GM21447 (cell line): ENCODE measurements at regions not wholly inside any gene's neighbourhood (a gene's known extent, or its start where the extent isn't known, plus 50 kb on each side); places are given as distances from the start of the nearest gene placed in this dataset.
A peak's percentile ranks its signal among the peaks of the same experiment; 100 is the strongest.
"Not testable (repeated sequence)": the region's sequence is repeated elsewhere in the genome, so short reads cannot be mapped to it uniquely, and the experiment has no call there.

Source experiments
- ATAC-seq: cut with Tn5 transposase; IDR thresholded peaks from one replicate; pipeline ENCODE4 v1.9.1; 2021; ENCODE audit not compliant: unreplicated experiment

DNA sequence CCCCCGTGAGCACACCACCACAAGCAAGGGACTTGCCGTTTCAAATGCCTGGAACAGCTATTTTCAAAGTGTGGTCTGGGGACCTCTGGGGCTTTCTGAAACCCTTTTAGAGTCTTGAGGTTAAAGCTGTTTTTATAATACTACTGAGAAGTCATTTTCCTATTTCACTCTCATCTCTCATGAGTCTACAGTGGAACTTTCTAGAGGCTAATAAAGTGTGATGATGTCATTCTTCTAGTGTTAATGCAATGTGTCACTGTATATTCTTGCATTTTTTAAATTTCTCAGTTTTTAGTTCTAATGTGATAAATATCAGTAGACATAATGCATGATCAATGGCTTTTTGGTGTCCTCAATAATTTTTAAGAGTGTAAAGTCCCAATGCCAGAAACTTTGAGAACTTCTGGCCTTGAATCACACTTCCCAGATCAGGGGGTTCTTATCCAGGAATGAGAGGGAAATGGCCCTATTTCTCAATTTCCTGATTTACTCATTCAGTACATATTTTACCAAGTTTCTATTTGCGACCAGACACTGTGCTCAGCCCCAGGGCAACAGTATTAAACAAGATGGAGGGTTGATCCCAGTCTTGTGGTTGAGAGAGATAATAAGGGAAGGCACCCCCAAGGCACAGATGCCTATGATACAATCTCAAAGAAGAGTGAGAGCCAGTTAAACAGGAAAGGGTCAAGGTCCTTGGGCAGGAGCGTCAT is 444.0 kb downstream of the HS3ST3B1 start:
- ATAC-seq: no peak

DNA sequence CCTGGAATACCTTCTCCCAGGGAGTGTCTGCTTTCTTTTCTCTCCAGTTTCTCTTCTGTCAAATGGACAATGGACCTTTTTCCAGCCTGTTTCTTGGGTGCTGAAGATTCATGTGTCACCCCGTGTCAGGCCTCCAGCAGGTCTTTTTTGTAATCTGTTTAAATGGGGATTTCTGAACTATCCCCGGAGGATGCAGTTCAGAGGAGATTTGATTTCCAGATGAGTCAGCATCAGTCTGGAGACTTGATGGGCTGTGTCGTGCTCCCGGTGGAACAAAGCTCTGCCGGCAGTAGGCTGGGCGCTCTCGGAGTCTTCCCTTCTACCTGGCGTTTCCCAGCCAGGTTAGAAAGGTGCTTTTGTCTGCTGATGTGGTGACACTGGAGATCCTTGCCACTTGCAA is 440.6 kb downstream of the HS3ST3B1 start:
- no peak for ATAC-seq

DNA sequence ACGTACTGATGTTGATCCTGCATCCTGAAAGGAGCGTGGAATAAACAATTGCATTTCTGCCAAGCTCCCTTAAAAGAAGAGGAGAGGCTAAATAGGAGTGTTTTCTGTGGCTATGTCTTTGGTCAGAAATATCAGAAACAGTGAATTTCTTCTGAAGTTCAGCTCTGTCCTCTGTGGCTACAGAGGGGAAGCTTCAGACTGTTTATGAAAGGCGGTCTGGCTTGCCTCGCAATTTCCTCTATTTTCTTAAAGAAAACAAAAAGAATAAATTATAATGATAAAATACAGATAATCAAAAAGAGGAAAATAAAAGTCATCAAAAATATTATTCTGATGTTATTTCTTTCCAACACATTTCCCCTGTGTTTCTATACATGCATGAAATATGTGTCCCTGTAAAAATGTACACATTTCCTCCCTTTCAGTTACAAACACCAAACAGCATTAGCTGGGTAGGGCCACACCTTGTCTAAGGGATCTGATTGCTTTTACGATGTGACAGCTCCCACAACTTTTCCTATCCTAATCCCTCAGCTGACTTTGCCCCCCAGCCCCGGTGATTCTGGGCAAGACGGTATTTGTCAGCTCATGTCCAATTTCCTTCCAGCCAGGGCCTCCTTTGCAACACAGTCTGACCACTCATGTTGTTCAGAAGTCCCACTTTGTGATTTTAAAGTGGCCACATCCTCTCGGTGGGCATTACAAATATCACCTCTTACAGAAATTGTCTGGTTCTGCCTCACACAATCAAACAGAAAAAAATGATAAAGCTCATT is 439.0 kb downstream of the HS3ST3B1 start:
- ATAC-seq: no peak

DNA sequence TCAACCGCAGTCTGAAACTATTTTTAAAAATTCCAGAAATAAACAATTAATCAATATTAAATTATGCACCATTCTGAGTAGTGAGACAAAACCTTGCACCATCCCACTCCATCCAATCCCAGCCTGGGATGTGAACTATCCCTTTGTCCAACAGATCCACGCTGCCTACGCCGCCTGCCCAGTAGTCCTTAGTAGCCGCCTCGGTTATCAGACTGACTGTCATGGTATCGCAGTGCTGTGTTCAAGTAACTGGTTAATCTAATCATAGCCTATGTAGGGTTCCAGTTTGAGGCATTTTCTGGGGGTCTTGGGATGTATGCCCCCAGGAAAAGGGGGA is 437.7 kb downstream of the HS3ST3B1 start:
- ATAC-seq: no peak

DNA sequence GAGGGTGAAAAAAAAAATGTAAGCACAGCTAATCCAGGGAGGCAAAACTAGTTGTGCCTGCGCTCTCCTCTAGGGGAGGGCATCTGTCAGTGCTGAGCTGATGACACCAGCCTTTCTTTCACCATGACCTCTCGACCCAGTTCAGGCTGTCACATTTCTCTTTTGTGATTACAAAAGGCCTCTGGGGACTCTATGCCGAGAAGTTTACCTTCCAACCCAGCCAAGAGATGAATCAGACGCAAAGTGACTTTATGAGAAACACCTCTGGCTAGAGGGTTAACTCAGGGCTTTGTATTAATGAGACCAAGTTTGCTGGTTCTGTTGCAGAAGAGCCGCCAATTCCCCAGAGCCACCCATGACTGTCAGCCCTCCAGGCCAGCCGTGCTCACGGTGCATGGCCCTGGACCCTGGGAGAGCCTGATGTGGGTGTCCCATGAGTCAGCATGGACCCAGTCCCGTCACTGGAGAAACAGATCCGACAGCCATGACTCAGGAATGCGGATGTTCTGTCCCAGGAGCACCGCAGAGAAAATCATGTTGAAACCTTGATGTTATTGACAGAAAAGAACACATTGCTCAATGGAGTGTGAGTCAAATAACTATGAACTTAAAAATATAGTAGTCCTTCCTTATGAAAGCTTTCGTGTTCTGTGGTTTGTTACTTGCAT is 437.2 kb downstream of the HS3ST3B1 start:
- peak; percentile 89 for ATAC-seq

DNA sequence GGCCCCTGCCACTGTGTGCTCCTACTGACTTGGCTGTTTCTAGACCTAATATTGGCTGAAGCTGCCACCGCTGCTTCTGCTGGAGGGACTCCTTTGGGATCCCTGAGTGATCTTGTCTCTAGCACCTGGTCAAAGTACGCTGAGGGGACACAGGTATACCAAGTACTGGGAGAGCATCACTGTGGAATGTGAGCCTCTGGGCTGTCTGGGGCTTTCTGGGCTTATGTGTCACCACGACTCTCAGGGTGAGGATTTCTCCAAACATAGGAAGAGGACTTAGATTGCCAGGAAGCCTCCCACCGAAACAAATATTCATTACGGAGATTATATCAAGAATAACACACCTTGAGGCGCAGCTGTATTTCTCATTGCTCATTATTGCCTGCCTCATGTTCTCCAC is 435.8 kb downstream of the HS3ST3B1 start:
- ATAC-seq: no peak

DNA sequence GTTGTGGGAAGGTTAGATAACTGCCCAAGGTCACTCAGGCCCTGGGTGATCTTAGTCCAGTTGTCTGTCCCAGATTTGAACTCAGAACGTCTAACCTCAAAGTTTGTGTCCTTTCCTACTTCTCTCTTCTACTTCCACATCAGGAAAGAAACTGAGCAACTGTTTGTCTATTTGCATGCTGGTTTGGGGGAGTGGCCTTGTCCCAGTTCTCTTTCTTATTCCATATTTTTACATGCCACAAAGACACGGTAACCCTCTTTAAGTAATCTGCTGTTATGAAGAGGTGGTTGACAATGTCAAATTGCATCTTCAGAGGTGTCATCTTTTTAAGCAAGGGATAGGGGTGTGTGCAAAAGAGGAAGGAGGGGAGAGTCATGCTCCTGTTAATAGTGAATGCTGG is 432.5 kb downstream of the HS3ST3B1 start:
- ATAC-seq: no peak

DNA sequence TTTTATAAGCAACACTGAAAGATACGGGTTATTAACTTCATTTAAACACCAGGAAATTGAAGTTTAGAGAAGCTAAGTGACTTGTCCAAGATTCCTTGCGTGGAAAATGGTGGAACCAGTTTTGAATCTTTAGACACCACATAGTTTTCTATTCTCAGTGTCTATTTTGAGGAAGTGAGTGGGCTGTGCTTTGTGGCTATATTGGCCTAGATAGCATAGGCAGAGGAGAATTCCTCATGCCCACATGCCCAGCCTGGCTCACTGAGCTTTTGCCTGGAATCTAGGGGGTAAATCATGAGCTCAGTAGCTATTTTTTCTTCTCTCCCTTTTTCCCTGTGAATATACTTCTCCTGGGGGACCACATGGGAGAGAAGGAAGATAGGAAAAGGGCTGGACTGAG is 431.3 kb downstream of the HS3ST3B1 start:
- no peak for ATAC-seq

DNA sequence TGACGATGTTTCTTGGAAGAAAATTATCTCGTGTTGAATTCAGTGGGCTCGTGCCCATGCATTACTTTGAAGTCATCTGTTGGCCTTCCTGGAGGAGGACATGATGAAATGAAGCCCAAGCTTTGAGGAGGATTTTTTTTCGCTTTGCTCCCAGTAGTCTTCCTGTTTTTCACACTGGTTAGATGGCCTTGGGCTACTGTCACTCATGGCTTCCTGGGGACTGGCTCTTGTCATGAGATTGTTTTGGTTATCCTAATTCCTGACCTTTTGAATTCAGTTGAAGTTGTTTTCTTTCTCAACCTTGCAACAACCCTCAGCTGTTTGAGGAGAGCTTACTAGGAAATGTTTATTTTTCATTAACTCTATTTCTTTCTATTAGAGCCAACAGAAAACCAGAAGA is 430.7 kb downstream of the HS3ST3B1 start:
- no peak for ATAC-seq

DNA sequence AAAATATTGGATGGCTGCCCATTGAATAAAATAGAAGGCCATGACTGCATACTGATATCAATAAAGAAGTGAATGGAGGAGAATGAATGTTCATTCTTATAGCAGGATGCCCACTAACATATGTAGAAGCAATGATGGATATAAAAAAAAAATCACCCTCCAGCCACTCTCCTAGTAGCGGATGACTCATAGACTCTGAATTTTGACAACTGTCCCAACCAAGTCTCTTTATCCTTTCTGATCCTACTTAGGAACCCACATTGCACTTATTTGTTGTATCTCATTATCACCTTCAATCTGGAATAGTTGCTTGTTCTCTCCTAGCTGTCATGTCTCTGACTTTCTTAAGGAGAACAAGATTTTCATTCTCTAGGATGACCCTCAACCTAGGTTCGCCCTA is 429.9 kb downstream of the HS3ST3B1 start:
- no peak for ATAC-seq

DNA sequence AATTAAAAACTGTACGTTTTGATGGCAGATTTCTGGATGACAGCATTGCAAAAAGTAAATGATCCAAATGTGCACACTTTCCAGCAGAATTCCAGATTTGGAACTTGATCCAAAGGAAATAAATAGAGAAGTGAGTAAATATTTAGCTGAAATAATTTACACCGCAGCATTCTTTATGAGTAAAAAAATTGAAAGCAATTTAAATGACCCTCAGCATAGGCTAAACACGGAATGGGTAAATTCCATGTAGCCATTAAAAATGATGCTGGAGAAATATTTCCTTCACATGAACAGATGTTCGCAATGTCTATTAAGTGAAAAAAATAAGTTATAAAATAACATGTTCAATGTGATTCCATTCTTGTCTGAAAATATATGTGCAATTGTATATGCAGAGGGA is 424.8 kb downstream of the HS3ST3B1 start:
- no peak for ATAC-seq

DNA sequence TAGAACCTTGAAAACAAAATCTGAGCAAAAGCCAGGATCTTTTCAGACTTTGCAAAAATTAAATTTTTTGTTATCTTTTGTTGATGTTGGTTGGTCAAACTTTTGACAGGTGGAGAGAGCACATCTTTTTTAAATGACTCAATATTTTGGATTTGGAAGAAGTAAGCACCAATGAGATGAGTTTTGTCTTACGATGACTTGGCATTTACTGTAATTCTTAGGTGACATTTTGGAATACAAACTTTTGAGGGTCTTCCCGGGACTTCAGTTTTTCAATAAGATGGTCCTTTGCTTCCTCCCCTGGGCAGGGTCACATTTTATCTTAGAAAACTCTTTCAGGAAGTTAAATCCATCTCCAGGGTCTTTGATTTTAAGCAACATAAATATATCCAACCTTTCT is 423.9 kb downstream of the HS3ST3B1 start:
- ATAC-seq: no peak

DNA sequence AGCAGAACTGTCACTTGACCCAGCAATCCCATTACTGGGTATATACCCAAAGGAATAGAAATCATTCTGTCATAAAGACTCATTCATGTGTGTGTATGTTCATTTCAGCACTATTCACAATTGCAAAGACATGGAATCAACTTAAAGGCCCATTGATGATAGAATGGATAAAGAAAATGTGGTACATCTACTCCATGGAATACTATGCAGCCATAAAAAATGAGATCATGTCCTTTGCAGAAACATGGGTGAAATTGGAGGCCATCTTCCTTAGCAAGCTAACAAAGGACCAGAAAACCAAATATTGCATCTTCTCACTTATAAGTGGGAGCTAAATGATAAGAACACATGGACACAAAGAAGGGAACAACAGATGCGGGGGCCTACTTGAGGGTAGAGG is 422.5 kb downstream of the HS3ST3B1 start:
- ATAC-seq: not testable (repeated sequence)

DNA sequence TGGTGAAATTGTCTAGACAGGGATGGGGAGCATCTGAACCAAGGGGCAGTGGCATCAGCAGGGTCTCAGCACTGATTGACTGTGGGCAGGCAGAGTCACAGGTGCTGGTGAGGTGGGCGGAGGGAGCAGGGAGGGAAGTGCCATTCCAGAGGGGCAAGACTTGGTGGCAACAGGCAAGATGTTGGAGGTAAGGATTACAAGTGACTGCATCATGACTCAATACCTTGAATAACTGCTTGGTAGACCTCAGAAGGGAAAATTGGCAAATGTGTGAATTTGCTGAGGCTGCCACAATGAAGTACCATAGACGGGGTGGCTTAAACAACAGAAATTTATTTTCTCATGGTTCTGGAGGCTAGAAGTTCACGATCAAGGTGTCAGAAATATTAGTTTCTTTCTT is 419.1 kb downstream of the HS3ST3B1 start:
- no peak for ATAC-seq

DNA sequence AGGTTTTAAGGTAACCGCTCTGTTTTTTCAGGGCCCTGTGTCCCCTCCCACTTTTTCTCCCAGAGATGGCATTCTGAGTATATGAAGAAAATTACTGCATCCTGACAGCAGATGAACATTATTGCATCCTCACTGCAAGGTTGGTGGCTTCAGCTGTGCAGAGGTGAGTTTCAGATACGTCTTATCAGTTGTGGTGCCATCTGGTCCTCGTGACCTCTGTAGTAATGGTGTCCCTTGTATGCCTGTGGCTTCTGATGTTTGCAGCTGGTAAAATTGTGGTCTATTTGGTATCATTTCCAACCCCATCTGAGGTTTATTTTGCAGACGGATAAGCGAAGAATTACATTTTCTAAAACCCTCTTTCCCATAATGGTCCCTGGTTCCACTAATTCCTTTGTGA is 417.0 kb downstream of the HS3ST3B1 start:
- no peak for ATAC-seq

DNA sequence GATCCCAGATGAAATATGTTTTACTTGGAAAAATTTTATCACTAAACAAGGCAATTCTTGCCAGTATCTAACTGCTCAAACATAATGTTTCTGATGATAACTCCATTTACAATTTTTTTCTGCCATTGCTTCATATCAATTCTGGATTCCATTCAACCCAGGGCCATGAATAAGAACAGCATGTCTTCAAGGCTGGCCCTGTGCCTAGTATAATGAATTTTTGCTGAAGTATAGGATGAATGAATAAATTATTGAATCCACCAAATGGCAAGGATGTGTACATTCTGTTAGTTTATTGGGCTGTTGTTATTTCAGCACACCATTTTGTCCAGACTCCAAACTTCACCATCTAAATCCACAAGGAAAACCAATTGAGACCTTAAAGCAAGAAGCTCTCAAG is 414.7 kb downstream of the HS3ST3B1 start:
- ATAC-seq: no peak

DNA sequence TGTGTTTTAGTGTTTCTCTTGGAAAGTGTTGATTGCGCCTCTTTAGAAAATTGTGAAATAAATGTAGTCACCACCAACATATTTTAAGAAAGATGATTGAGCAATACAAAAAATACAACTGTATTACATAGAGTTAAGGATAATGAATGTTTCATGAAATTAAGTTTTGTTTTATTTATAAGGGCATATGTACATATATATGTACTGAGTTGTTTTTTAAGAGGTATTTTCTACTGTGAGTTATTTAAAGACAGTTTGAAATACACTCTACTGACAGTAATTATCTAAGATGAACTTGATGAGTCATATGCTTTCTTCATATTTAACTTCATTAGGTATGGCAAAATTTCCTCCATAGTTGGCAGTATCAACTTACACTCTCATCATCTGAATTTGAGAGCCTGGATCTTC is 411.7 kb downstream of the HS3ST3B1 start:
- ATAC-seq: no peak

DNA sequence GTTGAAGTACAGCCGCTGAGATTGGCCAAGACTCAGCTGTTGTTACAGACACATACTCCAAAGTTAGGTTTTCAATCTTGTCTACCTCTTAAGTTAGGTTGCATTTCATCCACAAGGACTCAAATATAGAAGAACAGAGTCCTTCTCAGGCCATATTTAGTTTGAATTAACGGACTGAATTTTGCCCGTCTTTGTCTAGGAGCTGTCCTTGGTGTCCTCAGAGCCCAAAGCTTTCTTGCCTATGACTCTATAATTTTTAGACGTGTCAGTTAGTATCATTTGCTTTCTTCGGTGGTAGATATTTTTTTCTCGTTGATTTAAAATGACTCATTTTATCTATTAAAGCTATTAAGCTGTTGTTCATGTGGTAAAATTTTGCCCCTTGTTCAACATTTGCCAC is 403.2 kb downstream of the HS3ST3B1 start:
- no peak for ATAC-seq

DNA sequence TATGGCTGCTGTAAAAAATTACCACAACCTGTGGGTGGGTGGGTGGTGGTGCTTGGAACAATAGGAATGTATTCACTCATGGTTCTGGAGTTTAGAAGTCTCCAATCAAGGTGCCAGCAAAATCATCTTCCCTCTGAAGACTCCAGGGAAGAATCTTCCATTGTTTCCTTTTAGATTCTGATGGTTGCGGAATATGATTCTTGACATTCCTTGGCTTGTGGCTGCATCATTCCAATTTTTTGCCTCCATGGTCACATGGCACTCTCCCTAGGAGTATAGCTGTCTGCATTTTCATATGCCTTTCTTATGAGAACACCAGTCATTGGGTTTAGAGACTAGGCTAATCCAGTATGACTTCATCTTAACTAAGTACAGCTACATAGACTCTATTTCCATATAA is 401.0 kb downstream of the HS3ST3B1 start:
- no peak for ATAC-seq

DNA sequence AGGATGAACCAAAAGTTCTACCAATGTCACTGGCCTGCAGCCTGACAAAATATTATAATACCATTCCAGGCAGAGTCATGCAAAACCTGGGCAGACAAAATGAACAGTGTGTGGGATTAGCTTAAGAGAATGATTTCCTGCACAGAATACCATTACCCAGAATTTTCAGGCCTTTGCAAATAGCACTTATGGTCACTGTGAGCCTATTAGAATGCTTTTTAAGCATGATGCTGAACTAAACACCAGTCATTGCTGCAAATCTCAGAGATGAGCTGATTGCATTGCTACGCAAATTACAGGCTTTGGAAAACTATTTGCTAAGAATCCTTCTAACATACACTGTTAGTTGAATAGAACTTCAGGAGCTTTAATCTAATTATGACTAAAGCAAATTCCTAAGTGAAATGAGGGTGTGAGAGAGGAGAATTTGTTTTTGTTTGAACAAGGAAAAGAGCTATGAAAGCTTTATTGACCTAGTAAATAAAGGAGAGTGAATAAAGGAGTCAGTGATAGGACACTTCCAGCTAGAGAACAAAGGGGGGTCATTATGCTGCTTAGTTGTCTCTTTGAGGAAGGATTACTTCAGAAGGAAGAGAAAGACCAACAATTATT is 398.8 kb downstream of the HS3ST3B1 start:
- ATAC-seq: no peak

DNA sequence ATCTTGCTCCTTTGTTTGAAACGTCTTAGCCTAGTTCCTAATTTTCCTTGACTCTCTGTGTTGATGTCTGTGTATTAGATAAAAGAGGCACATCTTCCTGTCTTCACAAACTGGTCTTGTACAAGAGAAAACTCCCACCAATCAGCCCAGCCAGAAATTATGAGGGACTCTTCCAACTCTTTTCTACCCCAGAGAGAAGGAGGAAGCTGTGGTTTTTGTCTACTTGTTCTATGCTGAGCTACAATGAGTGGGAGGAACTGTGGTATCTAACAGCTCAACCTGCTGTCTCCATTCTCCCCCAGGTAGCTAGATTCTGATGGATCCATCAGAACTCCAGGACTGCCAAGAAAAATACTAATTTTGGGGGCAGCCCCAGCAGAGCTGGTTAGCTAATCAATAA is 392.5 kb downstream of the HS3ST3B1 start:
- ATAC-seq: no peak

DNA sequence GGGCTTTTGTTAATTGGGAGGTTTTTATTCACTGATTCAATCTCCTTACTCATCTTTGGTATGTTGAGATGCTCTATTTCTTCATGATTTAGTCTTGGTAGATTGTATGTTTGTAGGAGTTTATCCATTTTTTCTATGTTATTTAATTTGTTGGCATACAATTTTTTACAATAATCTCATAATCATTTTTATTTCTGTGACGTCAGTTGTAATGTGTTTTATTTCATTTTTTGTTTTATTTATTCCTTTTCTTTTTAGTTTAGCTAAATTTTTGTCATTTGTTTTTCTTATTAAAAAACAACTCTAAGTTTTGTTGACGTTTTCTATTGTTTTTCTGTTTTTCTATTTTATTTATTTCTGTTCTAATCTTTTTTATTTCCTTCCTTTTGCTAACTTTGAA is 389.8 kb downstream of the HS3ST3B1 start:
- ATAC-seq: no peak
